ENCODE measurements at regions not wholly inside any gene's neighbourhood (a gene's known extent, or its start where the extent isn't known, plus 50 kb on each side); places are given as distances from the start of the nearest gene placed in this dataset.

DNA sequence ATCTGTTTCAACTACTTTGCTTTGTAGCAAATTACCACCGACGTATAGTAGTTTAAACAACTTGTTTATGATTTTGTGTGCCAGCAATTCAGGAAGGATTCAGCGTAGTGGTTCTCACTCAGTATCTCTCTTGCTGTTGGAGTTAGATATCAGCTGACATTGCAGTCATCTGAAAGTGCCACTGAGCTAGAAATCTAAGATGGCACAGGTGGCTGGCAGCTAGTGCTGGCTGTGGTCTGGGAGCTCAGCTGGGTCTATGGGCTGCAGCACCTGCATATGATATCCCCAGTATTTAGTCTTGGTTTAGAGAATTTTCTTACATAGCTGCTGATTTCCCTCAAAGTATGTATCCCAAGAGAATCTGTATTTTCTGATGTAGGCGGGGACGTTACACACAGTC is 235.6 kb downstream of the SCG2 start:
- WGBS (ENCODE audit: insufficient coverage), result 75% methylated on average over 1 of the region's 5 CpGs
- no peak overlapping the region for H3K27ac ChIP-seq (ENCODE audit: low read depth in 1 of 2, low read length in 2 of 2)
- no peaks in the 10 kb centered on the region for H3K27me3 ChIP-seq (ENCODE audit: control insufficient read depth in 2 of 2, insufficient read depth in 2 of 2, low read length in 2 of 2)
- DNase-seq, result no peak
- H3K27ac Mint-ChIP-seq, result no peak overlapping the region
- no peaks in the 10 kb centered on the region for H3K4me1 ChIP-seq (ENCODE audit: control insufficient read depth in 1 of 2, insufficient read depth in 2 of 2, low read length in 2 of 2)
- H3K9me3 ChIP-seq (replicated peaks in 1 of 2; ENCODE audit: control insufficient read depth in 1 of 2, insufficient read depth in 1 of 2, low read length in 2 of 2), result no peaks in the 10 kb centered on the region
- no peaks in the 10 kb centered on the region for H3K36me3 ChIP-seq (replicated peaks in 1 of 2; ENCODE audit: control insufficient read depth in 1 of 2, insufficient read depth in 2 of 2, low read length in 2 of 2)
- no peak overlapping the region for H2AFZ ChIP-seq (ENCODE audit: insufficient read depth, low read depth, low read length, poor library complexity, severe bottlenecking)
- H4K20me1 ChIP-seq (ENCODE audit: insufficient read depth, low read length), result no peaks in the 10 kb centered on the region
- H3K79me2 ChIP-seq (ENCODE audit: insufficient read depth, low read length), result no peaks in the 10 kb centered on the region
- H3K4me3 Mint-ChIP-seq, result no peak overlapping the region
- peaks cover 0 to 4% (median 0%) of the 10 kb centered on the region in 3 donors for H3K27me3 Mint-ChIP-seq (ENCODE audit: low read depth in 3 of 3)
- no peak overlapping the region for H3K4me3 ChIP-seq (replicated peaks in 1 of 3; ENCODE audit: low read depth in 2 of 3, low read length in 3 of 3)
- H3K4me2 ChIP-seq (replicated peaks; ENCODE audit: extremely low read depth, low read length, poor library complexity, severe bottlenecking), result no peak overlapping the region
- H3K4me1 Mint-ChIP-seq, result no peaks in the 10 kb centered on the region
- TF ChIP-seq, protein P1, sequence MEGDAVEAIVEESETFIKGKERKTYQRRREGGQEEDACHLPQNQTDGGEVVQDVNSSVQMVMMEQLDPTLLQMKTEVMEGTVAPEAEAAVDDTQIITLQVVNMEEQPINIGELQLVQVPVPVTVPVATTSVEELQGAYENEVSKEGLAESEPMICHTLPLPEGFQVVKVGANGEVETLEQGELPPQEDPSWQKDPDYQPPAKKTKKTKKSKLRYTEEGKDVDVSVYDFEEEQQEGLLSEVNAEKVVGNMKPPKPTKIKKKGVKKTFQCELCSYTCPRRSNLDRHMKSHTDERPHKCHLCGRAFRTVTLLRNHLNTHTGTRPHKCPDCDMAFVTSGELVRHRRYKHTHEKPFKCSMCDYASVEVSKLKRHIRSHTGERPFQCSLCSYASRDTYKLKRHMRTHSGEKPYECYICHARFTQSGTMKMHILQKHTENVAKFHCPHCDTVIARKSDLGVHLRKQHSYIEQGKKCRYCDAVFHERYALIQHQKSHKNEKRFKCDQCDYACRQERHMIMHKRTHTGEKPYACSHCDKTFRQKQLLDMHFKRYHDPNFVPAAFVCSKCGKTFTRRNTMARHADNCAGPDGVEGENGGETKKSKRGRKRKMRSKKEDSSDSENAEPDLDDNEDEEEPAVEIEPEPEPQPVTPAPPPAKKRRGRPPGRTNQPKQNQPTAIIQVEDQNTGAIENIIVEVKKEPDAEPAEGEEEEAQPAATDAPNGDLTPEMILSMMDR (IDR thresholded peaks at IDR 0.05), result no peak
- no peaks in the 10 kb centered on the region for H3K36me3 Mint-ChIP-seq
- intact Hi-C loops (cut with micrococcal nuclease), result no loop called here
- peaks cover 0 to 2% (median 0%) of the 10 kb centered on the region in 7 donors for H3K9me3 Mint-ChIP-seq
- H3K9ac ChIP-seq (ENCODE audit: insufficient read depth, low read length, poor library complexity, severe bottlenecking), result no peak overlapping the region

DNA sequence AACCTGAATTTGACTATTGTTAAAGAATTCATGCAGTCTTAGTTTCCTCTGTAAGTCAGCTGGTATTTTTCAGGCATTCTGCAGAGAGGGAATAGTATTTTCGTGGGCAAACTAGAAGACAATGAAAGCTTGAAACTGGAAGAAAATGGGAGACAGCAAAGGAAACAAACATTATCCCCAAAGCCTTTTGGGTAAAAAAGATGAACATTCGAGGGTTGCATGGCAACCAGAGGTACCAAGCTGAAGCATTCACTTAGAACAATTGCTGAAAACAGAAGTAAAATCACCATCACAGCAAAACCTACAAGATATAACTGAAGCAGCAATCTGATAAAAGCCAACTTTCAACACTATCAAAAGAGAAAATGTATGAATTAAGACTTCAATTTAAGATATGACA is 233.7 kb downstream of the SCG2 start:
- Histone ChIP-seq H3K4me1 (ENCODE audit: control insufficient read depth in 1 of 2, insufficient read depth in 2 of 2, low read length in 2 of 2) (no peaks in the 10 kb centered on the region), H3K4me2 (replicated peaks; ENCODE audit: extremely low read depth, low read length, poor library complexity, severe bottlenecking) (no peak overlapping the region), H2AFZ (ENCODE audit: insufficient read depth, low read depth, low read length, poor library complexity, severe bottlenecking) (no peak overlapping the region), H3K27me3 (ENCODE audit: control insufficient read depth in 2 of 2, insufficient read depth in 2 of 2, low read length in 2 of 2) (no peaks in the 10 kb centered on the region), H3K9ac (ENCODE audit: insufficient read depth, low read length, poor library complexity, severe bottlenecking) (no peak overlapping the region), H3K27ac (ENCODE audit: low read depth in 1 of 2, low read length in 2 of 2) (no peak overlapping the region), H4K20me1 (ENCODE audit: insufficient read depth, low read length) (no peaks in the 10 kb centered on the region), H3K4me3 (replicated peaks in 1 of 3; ENCODE audit: low read depth in 2 of 3, low read length in 3 of 3) (no peak overlapping the region), H3K36me3 (replicated peaks in 1 of 2; ENCODE audit: control insufficient read depth in 1 of 2, insufficient read depth in 2 of 2, low read length in 2 of 2) (no peaks in the 10 kb centered on the region), H3K79me2 (ENCODE audit: insufficient read depth, low read length) (no peaks in the 10 kb centered on the region), H3K9me3 (replicated peaks in 1 of 2; ENCODE audit: control insufficient read depth in 1 of 2, insufficient read depth in 1 of 2, low read length in 2 of 2) (no peaks in the 10 kb centered on the region)
- WGBS (ENCODE audit: insufficient coverage), result 83% methylated on average over 1 of the region's 2 CpGs
- no peaks in the 10 kb centered on the region for H3K36me3 Mint-ChIP-seq
- H3K4me1 Mint-ChIP-seq, result no peaks in the 10 kb centered on the region
- TF ChIP-seq, protein P1 (IDR thresholded peaks at IDR 0.05), result no peak
- no peak overlapping the region for H3K27ac Mint-ChIP-seq
- H3K27me3 Mint-ChIP-seq (ENCODE audit: low read depth in 3 of 3), result peaks cover 0 to 4% (median 2%) of the 10 kb centered on the region in 3 donors
- H3K4me3 Mint-ChIP-seq, result no peak overlapping the region
- DNase-seq, result no peak
- intact Hi-C loops (cut with micrococcal nuclease), result no loop called here
- H3K9me3 Mint-ChIP-seq, result peaks cover 0 to 6% (median 0%) of the 10 kb centered on the region in 7 donors
